Suppressor macrophage (primary cell): ENCODE measurements at regions not wholly inside any gene's neighbourhood (a gene's known extent, or its start where the extent isn't known, plus 50 kb on each side); places are given as distances from the start of the nearest gene placed in this dataset.

Experiments used
- DNase-seq, 4 experiments: peaks; one replicate each; pipeline ENCODE4 v3.0.0-alpha.2; 2020 to 2022

DNA sequence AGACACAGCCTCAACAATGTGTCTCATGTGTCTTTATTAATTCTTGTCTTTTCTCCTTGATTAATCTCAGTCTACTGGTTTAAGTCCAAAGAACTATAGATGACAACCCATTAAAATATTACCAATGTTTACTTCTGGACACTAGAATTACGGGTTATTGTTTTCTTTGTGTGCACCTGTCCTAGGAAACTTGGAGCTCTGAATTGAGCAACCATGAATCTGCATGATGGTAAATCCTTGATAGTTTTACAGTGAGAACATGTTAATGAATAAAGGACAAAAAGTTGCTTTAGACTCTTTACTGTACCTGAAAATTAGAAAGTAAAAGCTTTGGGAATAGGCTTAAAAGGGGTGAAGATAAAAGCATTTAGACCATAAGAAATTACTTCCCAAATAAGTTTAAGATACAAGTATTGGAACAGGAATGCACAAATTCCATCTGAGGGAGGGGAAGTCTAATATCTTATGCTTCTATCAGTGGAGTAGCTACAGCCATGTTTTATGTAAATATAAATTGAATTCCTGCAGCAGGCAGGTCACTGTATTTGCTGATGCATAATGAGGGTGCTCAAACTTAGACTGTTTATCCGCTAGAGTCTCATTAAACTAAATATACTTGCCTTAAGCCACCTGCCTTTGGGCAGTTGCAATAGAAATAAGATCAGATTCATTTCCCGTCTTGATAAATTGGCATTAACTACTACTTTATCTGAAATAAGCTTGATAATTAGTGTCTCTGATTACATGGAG, 603.7 kb upstream of the GCFC2 start:
- DNase-seq: no peak

GRCh38 chr2:76312236-76312635, 601.5 kb upstream of the GCFC2 start:
- no peak for DNase-seq

GRCh38 chr2:76311728-76312127, 601.0 kb upstream of the GCFC2 start:
- DNase-seq: no peak

GRCh38 chr2:76310894-76311633, 600.3 kb upstream of the GCFC2 start:
- no peak for DNase-seq

DNA sequence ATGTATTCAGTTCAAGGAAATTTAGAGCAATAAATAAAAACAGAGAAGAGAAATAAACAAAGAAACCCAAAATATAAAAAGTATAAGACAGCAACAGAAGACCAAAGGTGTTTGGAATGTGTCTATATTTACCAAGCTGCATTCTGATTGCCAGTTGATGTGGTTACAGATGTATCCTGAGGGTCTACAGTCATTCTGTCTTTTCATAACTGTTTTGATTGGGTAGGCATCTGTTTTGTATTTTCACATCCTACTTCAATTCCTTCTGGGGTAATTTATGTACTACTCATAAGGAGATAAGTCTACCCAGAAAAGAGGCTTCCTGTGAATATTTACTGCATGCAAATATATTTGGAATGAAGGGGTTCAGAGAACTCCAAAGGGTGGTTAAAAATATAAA, 596.8 kb upstream of the GCFC2 start:
- DNase-seq: no peak

DNA sequence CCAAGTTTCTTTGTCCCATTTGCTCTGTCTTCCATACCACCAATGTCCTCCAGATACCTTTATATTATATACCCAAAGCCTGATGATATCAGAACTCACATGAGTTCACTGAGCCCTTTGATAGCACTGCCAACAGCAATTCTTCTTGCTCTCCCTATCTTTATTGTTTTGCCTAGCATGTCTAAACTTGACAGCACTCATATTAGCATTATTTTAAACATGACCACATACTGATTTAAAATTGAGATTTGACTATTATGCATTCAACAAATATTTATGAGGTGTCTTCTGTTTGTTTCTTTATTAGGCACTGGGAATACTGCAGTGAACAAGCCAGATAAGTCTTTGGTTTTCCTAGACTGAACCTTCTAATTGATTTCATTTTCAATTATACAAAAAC, 587.3 kb upstream of the GCFC2 start:
- DNase-seq: no peak

DNA sequence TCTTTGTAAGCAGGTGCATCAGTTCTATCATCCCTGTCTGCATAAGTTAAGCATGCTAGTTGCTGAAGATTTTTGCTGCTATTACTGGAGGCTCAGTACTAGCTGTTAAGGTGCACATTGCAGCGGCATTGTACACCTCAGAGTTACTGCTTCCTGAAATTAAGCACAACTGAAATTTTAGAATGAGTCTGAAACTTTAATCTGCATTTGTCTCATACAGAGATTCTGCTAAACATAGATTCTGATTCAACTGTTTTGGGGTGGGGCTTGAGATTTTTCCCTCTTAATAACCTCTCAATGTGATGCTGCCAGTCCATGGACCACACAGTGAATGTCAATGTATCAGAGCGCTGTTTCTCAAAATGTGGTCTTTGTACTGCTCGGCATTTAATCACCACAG, 585.7 kb upstream of the GCFC2 start:
- DNase-seq: no peak

DNA sequence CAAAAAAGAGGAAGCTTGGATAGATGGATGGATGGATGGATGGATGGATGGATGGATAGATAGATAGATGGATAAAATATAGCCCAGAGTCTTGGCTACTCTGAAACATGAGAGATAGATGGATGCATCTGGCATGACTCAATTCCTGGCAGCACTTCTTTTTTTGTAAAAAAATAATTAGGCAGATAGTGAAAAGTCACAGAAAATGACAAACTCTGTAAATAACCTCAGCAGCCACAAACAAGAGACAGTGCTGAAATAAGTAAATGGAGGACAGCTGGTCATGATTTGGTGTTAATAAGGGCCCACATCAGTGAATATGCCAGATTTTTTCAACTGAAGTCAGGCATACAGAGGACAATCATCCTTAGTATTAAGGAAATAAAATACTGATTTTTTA, 585.0 kb upstream of the GCFC2 start:
- DNase-seq: no peak

DNA sequence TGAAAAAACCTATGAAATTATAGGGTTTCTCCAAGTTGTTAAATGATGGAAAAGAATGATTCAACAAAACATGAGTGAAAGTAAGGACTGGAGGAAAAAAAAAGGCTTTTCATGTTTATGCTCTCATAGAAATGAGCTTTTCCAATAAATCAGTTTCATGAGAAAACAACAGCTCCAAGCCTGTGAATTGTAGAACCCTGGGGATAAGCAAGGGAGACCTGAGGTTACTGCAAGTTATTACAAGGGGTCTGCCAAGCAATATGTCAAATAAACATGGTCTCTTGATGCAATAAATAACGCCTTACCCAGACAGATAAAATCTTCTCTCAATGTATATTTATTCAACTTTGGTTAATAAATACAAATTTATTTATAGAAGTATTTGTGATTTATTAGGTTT, 577.9 kb upstream of the GCFC2 start:
- no peak for DNase-seq

- DNase-seq: no peak
Measured at GRCh38 chr2:76288146-76288545, 577.4 kb upstream of the GCFC2 start.

- DNase-seq: no peak
Measured at GRCh38 chr2:76283350-76283749, 572.6 kb upstream of the GCFC2 start.

DNA sequence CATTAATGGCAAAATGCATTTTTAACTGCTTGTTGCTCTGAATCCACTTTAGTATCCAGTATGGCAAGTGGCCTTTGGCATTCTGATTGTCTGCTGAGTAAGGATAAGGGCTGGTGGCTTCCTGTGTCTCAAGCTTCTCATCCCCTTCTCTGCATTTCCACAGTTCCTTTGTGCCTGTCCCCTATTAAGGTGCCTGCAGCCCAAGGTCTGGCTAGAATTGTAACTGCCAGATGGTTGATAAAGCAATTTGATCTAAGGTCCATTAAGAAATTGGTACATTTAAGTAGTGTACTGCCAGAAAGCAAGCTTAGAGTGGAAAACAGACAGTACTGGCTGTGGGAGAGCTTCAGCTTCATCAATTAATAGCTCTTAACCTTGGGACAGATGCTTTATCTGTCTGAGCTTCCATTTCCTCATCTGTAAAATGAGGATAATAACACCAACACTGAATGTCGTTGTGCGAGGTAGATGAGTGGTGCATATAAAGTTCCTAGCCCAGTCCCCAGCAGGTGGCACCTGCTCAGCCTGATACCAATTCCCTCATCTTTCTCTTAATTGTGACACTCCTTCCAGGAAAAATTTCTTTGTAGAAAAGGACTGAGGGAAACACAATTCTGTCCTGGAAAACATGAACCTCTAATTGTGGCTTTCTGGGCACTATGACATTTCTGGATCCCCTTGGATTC, 570.6 kb upstream of the GCFC2 start:
- no peak for DNase-seq

DNA sequence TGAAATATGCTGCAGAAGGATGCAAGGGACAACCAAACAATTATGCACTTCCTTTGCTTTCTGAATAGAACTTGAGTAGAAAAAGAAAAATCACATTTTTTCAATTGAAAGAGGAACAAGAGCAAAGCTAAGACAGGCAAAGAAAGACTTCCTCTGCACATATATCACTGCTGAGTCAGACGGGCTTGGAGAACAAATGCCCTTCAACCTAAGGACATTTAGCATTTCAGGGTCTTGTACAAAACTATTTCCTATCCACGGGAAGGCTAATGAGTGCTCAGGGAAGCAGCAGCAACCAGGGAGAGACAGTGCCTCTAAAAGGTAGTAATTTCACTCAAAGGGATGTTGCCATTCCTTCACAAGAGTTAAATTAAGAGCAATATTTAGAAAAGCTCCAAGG, 570.0 kb upstream of the GCFC2 start:
- no peak for DNase-seq

GRCh38 chr2:76279142-76279541, 568.4 kb upstream of the GCFC2 start:
- no peak for DNase-seq

- DNase-seq: no peak
Measured at GRCh38 chr2:76275788-76276187, 565.1 kb upstream of the GCFC2 start.

DNA sequence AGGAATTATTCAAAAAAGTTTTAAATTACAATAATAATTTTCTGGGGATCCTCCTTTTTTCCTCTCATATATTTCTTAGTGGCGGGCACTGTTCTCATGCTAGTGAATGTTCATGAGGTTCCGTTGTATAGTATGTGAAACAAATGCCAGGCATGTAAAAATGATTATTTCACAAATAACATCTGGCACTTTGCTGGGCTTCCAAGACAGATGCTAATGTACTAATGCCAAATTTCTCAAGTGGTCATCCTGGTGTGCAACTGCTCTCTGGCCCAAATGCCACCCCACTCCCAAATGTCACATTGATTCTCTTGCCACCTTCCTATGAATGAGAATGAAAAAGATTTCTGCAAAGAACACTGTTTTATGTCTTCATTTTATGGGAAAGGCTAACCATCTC, 564.0 kb upstream of the GCFC2 start:
- no peak for DNase-seq

- no peak for DNase-seq
Measured at GRCh38 chr2:76274160-76274559, 563.4 kb upstream of the GCFC2 start.

- DNase-seq: no peak
Measured at GRCh38 chr2:76270096-76270710, 559.5 kb upstream of the GCFC2 start.

DNA sequence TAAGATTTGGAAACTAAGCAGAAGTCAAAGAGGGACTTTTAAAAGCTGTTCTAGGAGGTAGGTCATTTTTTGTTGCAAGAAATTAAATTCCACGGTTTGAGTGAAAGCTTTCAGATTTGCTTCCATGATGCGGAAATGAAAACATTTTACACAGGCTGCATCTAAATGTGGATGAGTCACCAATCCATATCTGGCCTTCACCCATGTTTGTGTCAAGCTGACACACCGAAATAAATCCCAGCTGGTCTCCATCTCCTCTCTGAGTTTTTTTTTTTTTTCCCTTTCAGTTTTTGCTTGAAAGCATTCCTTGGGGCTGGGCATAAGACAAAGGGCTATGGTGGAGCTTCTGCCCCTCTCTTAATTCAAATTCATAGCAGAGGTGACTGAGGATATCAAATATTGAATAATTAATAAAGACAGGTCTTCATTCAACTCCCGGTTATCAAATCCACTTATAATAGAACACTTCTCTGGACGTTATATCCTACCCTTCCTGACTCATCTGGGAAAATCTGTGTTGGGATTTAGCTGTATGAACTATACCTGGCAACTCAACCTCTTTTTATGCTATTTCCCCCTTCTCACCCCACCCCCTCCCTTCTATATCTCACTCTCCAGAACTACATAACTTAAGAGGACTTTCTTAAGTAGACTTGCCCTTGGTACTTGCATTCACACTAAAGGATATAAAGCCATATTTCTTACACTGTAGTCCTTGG, 558.3 kb upstream of the GCFC2 start:
- no peak for DNase-seq

- DNase-seq: no peak
Measured at GRCh38 chr2:76268484-76268883, 557.8 kb upstream of the GCFC2 start.

DNA sequence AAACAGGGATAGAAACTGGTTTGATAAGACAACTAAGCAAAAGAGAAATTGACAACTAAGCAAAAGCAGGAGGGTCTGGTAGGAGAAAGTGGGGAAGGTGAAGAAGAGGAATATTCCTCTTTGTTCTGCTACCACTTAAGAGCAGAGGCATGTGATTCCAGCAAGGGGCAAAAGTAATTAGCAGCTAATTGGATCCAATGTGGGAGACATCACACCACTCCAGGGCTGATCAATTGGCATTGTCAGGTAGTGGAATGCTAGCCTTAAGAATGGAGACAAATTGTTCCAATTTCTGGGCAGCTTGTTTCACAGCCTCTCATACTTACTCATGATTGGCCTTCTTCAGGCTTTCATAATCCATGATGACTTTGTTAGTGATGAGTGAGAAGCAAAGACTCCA, 547.1 kb upstream of the GCFC2 start:
- no peak for DNase-seq

GRCh38 chr2:76256458-76257088, 545.9 kb upstream of the GCFC2 start:
- no peak for DNase-seq
